ENCODE measurements at regions not wholly inside any gene's neighbourhood (a gene's known extent, or its start where the extent isn't known, plus 50 kb on each side); places are given as distances from the start of the nearest gene placed in this dataset.

DNA sequence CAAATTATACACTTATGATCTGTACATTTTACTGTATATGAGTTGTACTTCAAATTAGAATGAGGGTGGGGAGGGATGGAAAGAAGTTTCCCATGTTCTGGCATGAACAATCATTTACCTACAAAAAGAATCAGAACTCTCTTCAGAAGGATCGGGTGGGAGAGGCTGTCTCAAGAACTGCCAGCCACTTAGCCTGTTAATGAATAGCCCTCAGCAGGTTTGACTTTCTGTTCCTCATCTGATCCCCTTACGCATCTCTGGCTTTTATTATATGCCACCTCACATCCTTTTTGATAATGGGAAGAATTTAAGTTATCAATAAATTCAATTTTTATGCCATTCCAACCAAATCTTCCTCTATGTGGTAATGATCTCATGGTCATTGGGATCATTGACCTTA is 168.3 kb upstream of the TGFBR2 start:
- no peaks in the 10 kb centered on the region for H3K27me3 Mint-ChIP-seq
- H3K4me3 Mint-ChIP-seq = no peak overlapping the region
- no peaks in the 10 kb centered on the region for H3K36me3 Mint-ChIP-seq (ENCODE audit: low read depth)
- CTCF ChIA-PET = no interaction called here
- DNase-seq (no peak), ATAC-seq (no peak)
- H3K27ac Mint-ChIP-seq = no peak overlapping the region
- H3K4me1 Mint-ChIP-seq (ENCODE audit: low read depth) = peaks cover 23% of the 10 kb centered on the region
- POLR2A ChIA-PET = no interaction called here
- intact Hi-C loops (cut with micrococcal nuclease) = no loop called here
- H3K9me3 Mint-ChIP-seq = peaks cover 2% of the 10 kb centered on the region
- TF ChIP-seq, protein P1, sequence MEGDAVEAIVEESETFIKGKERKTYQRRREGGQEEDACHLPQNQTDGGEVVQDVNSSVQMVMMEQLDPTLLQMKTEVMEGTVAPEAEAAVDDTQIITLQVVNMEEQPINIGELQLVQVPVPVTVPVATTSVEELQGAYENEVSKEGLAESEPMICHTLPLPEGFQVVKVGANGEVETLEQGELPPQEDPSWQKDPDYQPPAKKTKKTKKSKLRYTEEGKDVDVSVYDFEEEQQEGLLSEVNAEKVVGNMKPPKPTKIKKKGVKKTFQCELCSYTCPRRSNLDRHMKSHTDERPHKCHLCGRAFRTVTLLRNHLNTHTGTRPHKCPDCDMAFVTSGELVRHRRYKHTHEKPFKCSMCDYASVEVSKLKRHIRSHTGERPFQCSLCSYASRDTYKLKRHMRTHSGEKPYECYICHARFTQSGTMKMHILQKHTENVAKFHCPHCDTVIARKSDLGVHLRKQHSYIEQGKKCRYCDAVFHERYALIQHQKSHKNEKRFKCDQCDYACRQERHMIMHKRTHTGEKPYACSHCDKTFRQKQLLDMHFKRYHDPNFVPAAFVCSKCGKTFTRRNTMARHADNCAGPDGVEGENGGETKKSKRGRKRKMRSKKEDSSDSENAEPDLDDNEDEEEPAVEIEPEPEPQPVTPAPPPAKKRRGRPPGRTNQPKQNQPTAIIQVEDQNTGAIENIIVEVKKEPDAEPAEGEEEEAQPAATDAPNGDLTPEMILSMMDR (IDR thresholded peaks at IDR 0.05) = no peak

GRCh38 chr3:30439451-30440053 is 166.8 kb upstream of the TGFBR2 start:
- TF ChIP-seq, protein P1 (IDR thresholded peaks at IDR 0.05) = no peak
- Mint-ChIP-seq H3K4me1 (ENCODE audit: low read depth) (peaks cover 17% of the 10 kb centered on the region), H3K4me3 (no peak overlapping the region), H3K36me3 (ENCODE audit: low read depth) (no peaks in the 10 kb centered on the region), H3K9me3 (peaks cover 2% of the 10 kb centered on the region), H3K27ac (no peak overlapping the region), H3K27me3 (no peaks in the 10 kb centered on the region)
- no peak for ATAC-seq
- no peak for DNase-seq
- ChIA-PET POLR2A (no interaction called here), CTCF (no interaction called here)
- intact Hi-C loops (cut with micrococcal nuclease) = no loop called here

GRCh38 chr3:30440147-30440604 is 166.2 kb upstream of the TGFBR2 start:
- Mint-ChIP-seq H3K27ac (no peak overlapping the region), H3K27me3 (no peaks in the 10 kb centered on the region), H3K4me3 (no peak overlapping the region), H3K9me3 (peaks cover 2% of the 10 kb centered on the region), H3K4me1 (ENCODE audit: low read depth) (peaks cover 13% of the 10 kb centered on the region), H3K36me3 (ENCODE audit: low read depth) (no peaks in the 10 kb centered on the region)
- intact Hi-C loops (cut with micrococcal nuclease) = no loop called here
- TF ChIP-seq, protein P1 (IDR thresholded peaks at IDR 0.05) = no peak
- ChIA-PET POLR2A (no interaction called here), CTCF (no interaction called here)
- ATAC-seq = no peak
- DNase-seq = no peak

DNA sequence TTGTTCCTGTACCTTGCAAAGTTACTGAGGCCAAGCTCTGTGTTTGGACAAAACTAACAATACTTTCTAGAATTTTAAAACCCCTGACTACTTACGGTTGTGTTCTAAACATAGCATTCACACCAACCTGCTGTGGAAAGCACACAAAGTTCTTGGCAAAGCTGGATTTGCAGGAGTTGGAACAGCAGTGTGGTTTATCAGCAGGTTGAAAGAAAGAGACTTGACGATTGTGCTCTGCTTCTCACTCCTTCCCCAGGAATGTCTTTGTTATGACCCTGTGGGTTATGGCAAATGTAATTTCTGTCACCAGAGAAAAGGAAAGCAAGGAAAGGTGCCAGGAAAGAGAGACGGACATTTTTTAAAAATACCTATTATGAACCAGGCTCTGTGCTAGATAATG is 165.5 kb upstream of the TGFBR2 start:
- Mint-ChIP-seq H3K36me3 (ENCODE audit: low read depth) (no peaks in the 10 kb centered on the region), H3K27ac (no peak overlapping the region), H3K4me1 (ENCODE audit: low read depth) (peaks cover 9% of the 10 kb centered on the region), H3K27me3 (no peaks in the 10 kb centered on the region), H3K4me3 (no peak overlapping the region), H3K9me3 (peaks cover 2% of the 10 kb centered on the region)
- ChIA-PET POLR2A (no interaction called here), CTCF (no interaction called here)
- TF ChIP-seq, protein P1 (IDR thresholded peaks at IDR 0.05) = no peak
- ATAC-seq (no peak), DNase-seq (no peak)
- intact Hi-C loops (cut with micrococcal nuclease) = no loop called here

DNA sequence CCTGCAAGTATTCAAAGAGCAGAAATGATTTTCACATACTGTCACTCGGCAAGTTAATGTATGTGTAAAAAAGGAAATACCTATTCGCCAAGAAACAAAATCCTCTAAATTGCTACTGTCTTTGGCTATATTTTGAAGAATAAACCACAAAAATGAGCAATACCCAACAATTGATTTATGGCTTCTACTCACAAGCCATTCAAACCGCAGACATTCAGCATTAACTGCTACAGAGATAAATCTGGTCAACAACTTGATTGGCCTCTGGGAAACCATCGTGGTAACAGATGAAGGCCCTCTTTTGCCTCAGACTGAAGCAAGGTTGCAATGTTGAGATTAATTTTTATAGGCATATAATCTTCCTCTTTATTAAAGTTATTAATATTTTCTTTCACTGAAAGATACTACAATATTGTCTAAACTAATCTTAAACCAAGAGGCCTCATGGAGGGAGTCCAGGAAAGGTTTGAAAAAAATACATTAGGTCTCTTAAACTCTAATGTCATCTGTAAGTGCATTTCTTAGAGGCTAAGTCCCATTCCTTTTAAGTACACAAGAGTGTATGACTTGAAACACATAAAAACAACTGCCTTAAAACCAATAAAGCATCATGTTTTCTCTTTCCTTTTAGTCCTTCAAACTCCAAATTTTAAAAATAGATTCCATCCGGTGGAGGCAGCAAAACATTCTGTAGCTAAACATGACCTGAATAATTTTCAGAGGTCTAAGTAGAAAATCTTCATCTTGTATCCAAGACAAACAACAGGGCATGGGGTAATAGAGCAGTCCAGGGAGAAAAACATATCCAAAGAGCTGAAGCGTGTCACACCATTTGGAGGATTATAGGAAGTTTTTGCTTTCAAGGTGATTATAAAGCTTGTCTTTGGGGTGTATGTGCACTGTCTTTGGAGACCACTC is 162.4 kb upstream of the TGFBR2 start:
- no peaks in the 10 kb centered on the region for H3K27me3 Mint-ChIP-seq
- TF ChIP-seq, protein P1 (IDR thresholded peaks at IDR 0.05) = no peak
- CTCF ChIA-PET = no interaction called here
- H3K9me3 Mint-ChIP-seq = peaks cover 2% of the 10 kb centered on the region
- no peaks in the 10 kb centered on the region for H3K36me3 Mint-ChIP-seq (ENCODE audit: low read depth)
- no peak overlapping the region for H3K4me3 Mint-ChIP-seq
- DNase-seq (no peak), ATAC-seq (no peak)
- POLR2A ChIA-PET = interaction anchor here (0.6 kb wide), 1 partner anchor 507 kb away, joined by 3 read pairs; no protein-coding TSS in a partner anchor
- H3K4me1 Mint-ChIP-seq (ENCODE audit: low read depth) = no peaks in the 10 kb centered on the region
- H3K27ac Mint-ChIP-seq = no peak overlapping the region
- intact Hi-C loops (cut with micrococcal nuclease) = no loop called here

All from activated CD8-positive, alpha-beta T cell treated with anti-CD3 and anti-CD28 coated beads for 36 hours (primary cell).